ENCODE measurements at regions not wholly inside any gene's neighbourhood (a gene's known extent, or its start where the extent isn't known, plus 50 kb on each side); places are given as distances from the start of the nearest gene placed in this dataset.

- DNase-seq (ENCODE audit: low spot score): no peak
- no peaks in the 10 kb centered on the region for H3K27me3 ChIP-seq (replicated peaks; ENCODE audit: insufficient read depth, low read depth, low read length, poor library complexity)
- BruUV-seq (replicated peaks): no TSS peak
- H3K4me1 ChIP-seq (ENCODE audit: insufficient read depth, low read length, poor library complexity, severe bottlenecking): no peaks in the 10 kb centered on the region
- no peak overlapping the region for H3K4me3 ChIP-seq (ENCODE audit: low read depth, low read length, poor library complexity, severe bottlenecking)
- no peaks in the 10 kb centered on the region for H3K36me3 ChIP-seq (ENCODE audit: insufficient read depth, low read length, poor library complexity, severe bottlenecking)
- intact Hi-C loops (cut with micrococcal nuclease; ENCODE audit: unreplicated experiment): no loop called here
- no peak for TF ChIP-seq EZH2 (IDR thresholded peaks at IDR 0.05; ENCODE audit: borderline replicate concordance, low read depth, low read length, poor library complexity, severe bottlenecking)
- TF ChIP-seq, protein P1, sequence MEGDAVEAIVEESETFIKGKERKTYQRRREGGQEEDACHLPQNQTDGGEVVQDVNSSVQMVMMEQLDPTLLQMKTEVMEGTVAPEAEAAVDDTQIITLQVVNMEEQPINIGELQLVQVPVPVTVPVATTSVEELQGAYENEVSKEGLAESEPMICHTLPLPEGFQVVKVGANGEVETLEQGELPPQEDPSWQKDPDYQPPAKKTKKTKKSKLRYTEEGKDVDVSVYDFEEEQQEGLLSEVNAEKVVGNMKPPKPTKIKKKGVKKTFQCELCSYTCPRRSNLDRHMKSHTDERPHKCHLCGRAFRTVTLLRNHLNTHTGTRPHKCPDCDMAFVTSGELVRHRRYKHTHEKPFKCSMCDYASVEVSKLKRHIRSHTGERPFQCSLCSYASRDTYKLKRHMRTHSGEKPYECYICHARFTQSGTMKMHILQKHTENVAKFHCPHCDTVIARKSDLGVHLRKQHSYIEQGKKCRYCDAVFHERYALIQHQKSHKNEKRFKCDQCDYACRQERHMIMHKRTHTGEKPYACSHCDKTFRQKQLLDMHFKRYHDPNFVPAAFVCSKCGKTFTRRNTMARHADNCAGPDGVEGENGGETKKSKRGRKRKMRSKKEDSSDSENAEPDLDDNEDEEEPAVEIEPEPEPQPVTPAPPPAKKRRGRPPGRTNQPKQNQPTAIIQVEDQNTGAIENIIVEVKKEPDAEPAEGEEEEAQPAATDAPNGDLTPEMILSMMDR (conservative IDR thresholded peaks at IDR 0.05; ENCODE audit: low read depth, low read length): no peak
- ChIA-PET POLR2A (ENCODE audit: low non-redundant PET) (interaction anchor here (0.5 to 0.6 kb wide), 2 partner anchors 34 to 94 kb away, joined by 3 to 4 read pairs; no protein-coding TSS in a partner anchor), CTCF (no interaction called here)
- no peaks in the 10 kb centered on the region for H3K9me3 ChIP-seq (ENCODE audit: low read depth, low read length, poor library complexity, severe bottlenecking)
- H3K27ac ChIP-seq (ENCODE audit: low read depth, low read length, poor library complexity, severe bottlenecking): no peak overlapping the region
Observed at GRCh38 chr21:16634515-16634914, 878.3 kb upstream of the CXADR start.

- Histone ChIP-seq H3K9me3 (ENCODE audit: low read depth, low read length, poor library complexity, severe bottlenecking) (peaks cover 6% of the 10 kb centered on the region), H3K27me3 (replicated peaks; ENCODE audit: insufficient read depth, low read depth, low read length, poor library complexity) (no peaks in the 10 kb centered on the region), H3K4me3 (ENCODE audit: low read depth, low read length, poor library complexity, severe bottlenecking) (no peak overlapping the region), H3K36me3 (ENCODE audit: insufficient read depth, low read length, poor library complexity, severe bottlenecking) (no peaks in the 10 kb centered on the region), H3K4me1 (ENCODE audit: insufficient read depth, low read length, poor library complexity, severe bottlenecking) (no peaks in the 10 kb centered on the region), H3K27ac (ENCODE audit: low read depth, low read length, poor library complexity, severe bottlenecking) (no peak overlapping the region)
- BruUV-seq (replicated peaks): no TSS peak
- no peak for DNase-seq (ENCODE audit: low spot score)
- intact Hi-C loops (cut with micrococcal nuclease; ENCODE audit: unreplicated experiment): no loop called here
- POLR2A ChIA-PET (ENCODE audit: low non-redundant PET): no interaction called here
- CTCF ChIA-PET: no interaction called here
- TF ChIP-seq, protein P1 (conservative IDR thresholded peaks at IDR 0.05; ENCODE audit: low read depth, low read length): no peak
- TF ChIP-seq EZH2 (IDR thresholded peaks at IDR 0.05; ENCODE audit: borderline replicate concordance, low read depth, low read length, poor library complexity, severe bottlenecking): no peak
Observed at GRCh38 chr21:16640297-16641027, 872.4 kb upstream of the CXADR start.

DNA sequence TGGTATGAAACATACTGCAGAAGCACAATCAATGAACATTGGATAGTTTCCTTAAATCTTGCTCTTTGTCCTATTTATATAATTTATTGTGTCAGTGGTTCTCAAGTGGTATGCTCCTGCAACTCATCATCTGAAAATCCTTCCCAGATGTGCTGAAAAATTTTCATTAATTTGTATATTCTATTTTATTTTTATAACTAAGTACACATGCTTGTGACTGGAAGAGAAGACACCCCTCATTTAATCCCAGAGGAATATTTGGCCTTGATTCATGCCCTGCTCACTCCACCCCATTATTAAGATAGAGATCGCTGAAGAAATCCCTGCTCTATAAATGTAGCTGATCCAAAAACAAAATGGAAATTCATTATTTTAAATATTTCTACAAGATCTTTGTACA, 870.5 kb upstream of the CXADR start:
- ChIA-PET POLR2A (ENCODE audit: low non-redundant PET) (no interaction called here), CTCF (no interaction called here)
- DNase-seq (ENCODE audit: low spot score): no peak
- H3K27me3 ChIP-seq (replicated peaks; ENCODE audit: insufficient read depth, low read depth, low read length, poor library complexity): no peaks in the 10 kb centered on the region
- BruUV-seq (replicated peaks): no TSS peak
- peaks cover 6% of the 10 kb centered on the region for H3K9me3 ChIP-seq (ENCODE audit: low read depth, low read length, poor library complexity, severe bottlenecking)
- H3K36me3 ChIP-seq (ENCODE audit: insufficient read depth, low read length, poor library complexity, severe bottlenecking): no peaks in the 10 kb centered on the region
- no peak overlapping the region for H3K27ac ChIP-seq (ENCODE audit: low read depth, low read length, poor library complexity, severe bottlenecking)
- no peak for TF ChIP-seq EZH2 (IDR thresholded peaks at IDR 0.05; ENCODE audit: borderline replicate concordance, low read depth, low read length, poor library complexity, severe bottlenecking)
- TF ChIP-seq, protein P1 (conservative IDR thresholded peaks at IDR 0.05; ENCODE audit: low read depth, low read length): no peak
- H3K4me1 ChIP-seq (ENCODE audit: insufficient read depth, low read length, poor library complexity, severe bottlenecking): no peaks in the 10 kb centered on the region
- H3K4me3 ChIP-seq (ENCODE audit: low read depth, low read length, poor library complexity, severe bottlenecking): no peak overlapping the region
- intact Hi-C loops (cut with micrococcal nuclease; ENCODE audit: unreplicated experiment): no loop called here

All from A673 (cell line).